HG03521 (cell line): ENCODE measurements at regions not wholly inside any gene's neighbourhood (a gene's known extent, or its start where the extent isn't known, plus 50 kb on each side); places are given as distances from the start of the nearest gene placed in this dataset.

Source experiments
- ATAC-seq: cut with Tn5 transposase; IDR thresholded peaks from one replicate; pipeline ENCODE4 v1.9.1; 2021; ENCODE audit warnings: mild to moderate bottlenecking, moderate library complexity; ENCODE audit not compliant: unreplicated experiment

DNA sequence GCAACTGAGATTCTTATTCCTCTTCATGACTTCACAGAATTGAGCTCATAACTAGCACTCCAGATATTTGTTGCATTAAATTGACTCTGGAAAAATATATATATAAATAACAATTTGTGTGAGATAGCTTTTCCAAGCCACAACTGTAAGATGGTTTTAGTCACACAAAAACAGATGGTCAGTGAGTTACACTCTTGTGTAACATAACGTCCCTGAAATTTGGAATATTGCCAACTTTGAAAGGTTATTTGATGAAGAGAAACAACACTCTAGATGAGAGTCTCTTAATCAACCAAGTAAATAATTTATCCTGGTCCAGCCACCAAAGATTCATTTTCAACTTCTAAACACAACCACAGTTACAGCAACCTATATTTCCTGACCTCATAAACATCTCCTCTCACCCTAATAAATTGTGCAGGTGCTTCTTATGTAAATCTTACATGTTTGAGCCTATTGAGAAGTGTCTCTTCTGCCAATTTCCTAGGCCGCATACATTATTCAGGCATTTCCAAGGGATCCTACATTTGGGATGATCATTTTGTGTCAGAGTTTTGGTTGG is 84.9 kb upstream of the ACP3 start:
- ATAC-seq, result no peak

DNA sequence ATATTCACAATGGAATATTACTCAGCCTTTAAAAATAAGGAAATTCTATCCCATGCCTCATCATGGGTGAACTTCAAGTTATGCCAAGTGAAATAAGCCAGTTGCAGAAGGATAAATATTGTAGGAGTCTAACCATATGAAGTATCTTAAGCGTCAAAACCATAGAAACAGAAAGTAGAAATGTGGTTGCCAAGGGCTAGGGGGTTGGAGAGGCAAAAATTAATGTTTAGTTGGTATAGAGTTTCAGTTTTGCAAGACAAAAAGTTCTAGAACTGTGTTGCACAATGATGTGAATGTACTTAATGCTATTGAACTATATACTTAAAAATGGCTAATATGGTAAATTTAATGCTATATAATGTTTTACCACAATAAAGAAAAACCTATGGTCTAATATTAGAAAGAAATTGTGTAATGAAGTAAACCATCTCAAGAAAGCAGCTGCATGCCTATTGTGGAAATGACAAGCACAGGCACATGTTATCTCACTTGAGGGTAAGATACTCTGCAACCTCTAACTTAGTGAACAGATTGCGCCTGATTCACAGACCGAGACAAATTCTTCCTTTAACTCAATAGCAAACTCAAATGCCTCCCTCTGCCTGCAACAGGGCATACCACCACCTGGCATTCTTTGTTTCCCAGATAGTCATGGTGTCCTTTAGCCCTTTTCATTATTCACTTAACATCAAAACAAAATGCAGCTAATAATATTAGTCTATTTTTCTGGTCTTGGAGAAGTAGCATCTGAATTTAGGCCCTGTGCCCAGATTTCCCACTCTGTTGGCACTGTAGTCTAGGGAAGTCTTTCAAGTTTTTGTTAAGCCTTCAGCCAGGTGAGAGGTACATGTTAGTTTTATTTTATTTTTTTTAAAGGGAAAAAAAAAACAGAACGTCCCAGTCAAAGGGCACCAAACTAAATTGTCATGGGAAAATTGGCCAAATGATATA is 80.2 kb upstream of the ACP3 start:
- peak; percentile 71 for ATAC-seq

DNA sequence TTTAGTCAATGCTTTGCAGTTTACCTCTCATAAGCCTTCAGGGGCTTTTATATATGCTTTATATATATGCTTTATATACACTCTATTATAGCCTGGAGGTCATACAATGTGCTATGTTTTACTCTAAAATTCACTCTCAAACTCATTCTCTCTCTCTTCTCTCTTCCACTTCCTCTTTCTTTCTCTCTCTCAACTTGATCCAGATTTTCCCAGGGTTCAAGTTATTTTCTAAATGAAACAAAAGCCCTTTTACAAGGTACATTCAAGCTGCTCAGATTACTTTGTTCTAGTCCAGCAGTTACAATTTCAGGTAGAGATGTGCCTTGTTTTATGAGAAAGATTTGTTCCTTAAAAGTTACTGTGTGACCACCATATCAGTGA is 79.6 kb upstream of the ACP3 start:
- ATAC-seq, result no peak

DNA sequence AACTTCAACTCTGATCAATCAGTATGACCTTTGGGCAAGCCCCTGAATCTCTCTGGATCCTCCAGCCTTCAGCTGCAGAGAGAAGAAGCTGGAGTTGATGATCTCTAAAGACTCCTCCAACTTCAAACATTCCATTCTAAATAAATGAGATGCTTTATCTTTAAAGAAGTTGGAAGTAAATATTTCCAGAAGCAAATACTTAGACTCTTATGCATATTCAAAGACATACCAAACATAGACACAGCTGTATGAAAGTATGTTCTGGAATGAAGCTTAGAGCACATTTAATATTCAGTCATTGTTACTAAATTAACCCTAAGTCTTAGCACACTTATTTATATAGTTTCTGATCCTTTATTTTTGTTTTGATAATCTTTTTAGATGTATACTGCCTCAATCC is 77.6 kb upstream of the ACP3 start:
- ATAC-seq, result no peak

GRCh38 chr3:132241776-132242514 is 75.3 kb upstream of the ACP3 start:
- ATAC-seq, result no peak

DNA sequence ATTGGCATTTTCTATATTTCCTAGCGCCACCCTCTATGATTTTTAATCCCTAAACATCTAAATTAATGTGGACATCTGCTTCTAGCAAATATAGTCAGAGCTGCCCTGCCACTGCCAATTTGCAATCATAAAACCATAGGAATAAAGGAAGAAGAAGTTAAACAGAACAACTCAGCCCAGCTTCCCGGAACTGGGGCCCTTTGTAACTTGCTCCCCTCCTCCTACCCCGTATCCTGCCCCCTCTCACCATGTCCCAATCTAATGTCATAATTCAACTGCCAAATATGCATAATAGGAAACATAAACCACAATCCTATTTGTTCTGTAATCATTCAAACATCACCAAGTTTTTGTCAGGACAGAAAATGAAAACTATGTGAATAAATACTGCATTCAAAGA is 74.4 kb upstream of the ACP3 start:
- no peak for ATAC-seq

- ATAC-seq, result no peak
Measured at GRCh38 chr3:132245552-132246142, 71.6 kb upstream of the ACP3 start.

GRCh38 chr3:132246212-132246611 is 71.0 kb upstream of the ACP3 start:
- ATAC-seq, result no peak

GRCh38 chr3:132247211-132247610 is 70.0 kb upstream of the ACP3 start:
- no peak for ATAC-seq

- no peak for ATAC-seq
Measured at GRCh38 chr3:132248490-132248889, 68.7 kb upstream of the ACP3 start.

- no peak for ATAC-seq
Measured at GRCh38 chr3:132253262-132253878, 63.8 kb upstream of the ACP3 start.

GRCh38 chr3:132254076-132254755 is 63.0 kb upstream of the ACP3 start:
- no peak for ATAC-seq

GRCh38 chr3:132255041-132255745 is 62.0 kb upstream of the ACP3 start:
- ATAC-seq, result no peak

GRCh38 chr3:132256989-132257388 is 60.2 kb upstream of the ACP3 start:
- ATAC-seq, result no peak

DNA sequence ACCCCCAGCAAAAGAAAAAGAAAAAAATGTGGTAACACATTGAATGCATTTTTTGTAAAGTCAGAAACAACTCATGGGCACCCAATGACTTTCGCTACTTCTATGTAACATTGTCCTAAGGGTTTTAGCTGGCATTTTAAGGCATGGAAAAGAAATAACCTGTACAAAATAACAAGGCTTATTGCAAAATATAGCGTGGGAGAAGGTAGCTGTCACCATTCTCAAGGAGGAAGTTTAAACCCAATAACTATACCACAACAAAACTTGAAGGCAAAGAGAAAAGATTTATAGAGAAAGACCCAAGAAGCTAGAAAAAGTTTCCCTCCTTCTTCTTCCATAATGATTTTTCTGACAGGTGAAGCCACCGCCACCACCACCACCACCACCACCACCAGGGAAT is 55.7 kb upstream of the ACP3 start:
- no peak for ATAC-seq

DNA sequence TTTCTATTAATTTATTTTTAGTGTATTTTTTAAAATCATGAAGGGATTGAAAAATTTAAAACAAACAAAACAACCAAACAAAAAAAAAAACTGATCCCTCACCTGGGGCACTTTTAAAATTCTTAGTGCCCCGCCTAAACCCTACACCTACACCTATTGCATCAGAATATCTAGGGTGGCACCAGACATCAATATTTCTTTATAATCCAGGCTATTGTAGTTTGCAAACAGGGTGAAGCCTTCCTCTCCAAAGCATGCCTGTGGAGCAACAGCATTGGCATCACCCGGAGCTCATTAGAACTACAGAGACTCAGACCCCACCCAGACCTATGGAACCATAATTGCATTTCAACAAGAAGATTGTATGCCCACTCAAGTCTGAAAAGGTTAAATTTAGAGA is 54.9 kb upstream of the ACP3 start:
- no peak for ATAC-seq

GRCh38 chr3:132262956-132263355 is 54.3 kb upstream of the ACP3 start:
- ATAC-seq, result no peak

- no peak for ATAC-seq
Measured at GRCh38 chr3:132265028-132265427, 52.2 kb upstream of the ACP3 start.

- ATAC-seq, result no peak
Measured at GRCh38 chr3:132265488-132265887, 51.7 kb upstream of the ACP3 start.
